A549 (cell line): ENCODE measurements at regions not wholly inside any gene's neighbourhood (a gene's known extent, or its start where the extent isn't known, plus 50 kb on each side); places are given as distances from the start of the nearest gene placed in this dataset.

ENCODE experiments used
- MAX ChIP-seq: IDR thresholded peaks from 2 replicates; pipeline ENCODE4 v1.6.1; 2012
- POLR2A ChIP-seq: IDR thresholded peaks from 2 replicates; pipeline ENCODE4 v1.6.1; 2012; ENCODE audit warnings: mild to moderate bottlenecking, low read length

GRCh38 chr6:97666889-97667288 is 383.9 kb upstream of the MMS22L start:
- TF ChIP-seq POLR2A: no peak
- TF ChIP-seq MAX: no peak
